B cell (primary cell): ENCODE measurements at regions not wholly inside any gene's neighbourhood (a gene's known extent, or its start where the extent isn't known, plus 50 kb on each side); places are given as distances from the start of the nearest gene placed in this dataset.

Source experiments
- EZH2 ChIP-seq: IDR thresholded peaks from 2 replicates; pipeline ENCODE4 v1.6.1; 2012; ENCODE audit warnings: borderline replicate concordance, low read depth, mild to moderate bottlenecking, moderate library complexity, low read length; ENCODE audit not compliant: insufficient read depth, poor library complexity, severe bottlenecking
- TF ChIP-seq, protein P1 (sequence below): fragments of 200-600 bp; IDR thresholded peaks from one replicate; pipeline ENCODE4 v1.8.0; 2022; ENCODE audit warnings: antibody characterized with exemption, mild to moderate bottlenecking

DNA sequence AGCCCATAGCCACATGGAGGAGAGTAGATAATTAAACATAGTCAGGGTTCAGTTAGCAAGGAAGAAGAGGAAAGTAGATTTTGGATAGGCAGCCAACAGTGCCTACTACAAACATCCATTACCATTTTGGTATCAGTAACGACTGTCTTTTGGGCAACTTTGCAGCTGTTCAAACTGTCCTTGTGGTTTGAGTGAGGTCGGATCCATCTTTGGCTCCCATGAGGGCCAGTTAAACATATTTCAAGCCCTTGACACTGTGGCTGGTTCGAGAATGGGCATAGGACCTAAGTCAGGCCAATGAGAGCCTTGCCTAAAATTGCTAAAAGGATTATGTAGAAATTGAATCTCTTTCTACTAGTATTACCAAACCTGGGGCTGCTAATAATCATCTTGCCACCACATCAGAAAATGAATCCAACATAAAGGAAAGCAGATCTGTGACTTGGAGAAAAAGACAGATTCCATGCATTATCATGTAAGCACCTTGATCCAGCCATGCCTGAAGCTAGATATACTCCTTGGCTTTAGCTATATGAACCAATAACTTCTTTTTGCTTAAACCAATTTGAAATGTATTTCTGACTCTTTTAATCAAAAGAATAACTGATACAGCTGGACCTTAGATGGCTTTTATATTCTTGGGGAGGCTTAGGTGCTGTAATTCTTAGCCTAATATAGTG lies 75.0 kb upstream of the STAM2 start:
- TF ChIP-seq, protein P1, sequence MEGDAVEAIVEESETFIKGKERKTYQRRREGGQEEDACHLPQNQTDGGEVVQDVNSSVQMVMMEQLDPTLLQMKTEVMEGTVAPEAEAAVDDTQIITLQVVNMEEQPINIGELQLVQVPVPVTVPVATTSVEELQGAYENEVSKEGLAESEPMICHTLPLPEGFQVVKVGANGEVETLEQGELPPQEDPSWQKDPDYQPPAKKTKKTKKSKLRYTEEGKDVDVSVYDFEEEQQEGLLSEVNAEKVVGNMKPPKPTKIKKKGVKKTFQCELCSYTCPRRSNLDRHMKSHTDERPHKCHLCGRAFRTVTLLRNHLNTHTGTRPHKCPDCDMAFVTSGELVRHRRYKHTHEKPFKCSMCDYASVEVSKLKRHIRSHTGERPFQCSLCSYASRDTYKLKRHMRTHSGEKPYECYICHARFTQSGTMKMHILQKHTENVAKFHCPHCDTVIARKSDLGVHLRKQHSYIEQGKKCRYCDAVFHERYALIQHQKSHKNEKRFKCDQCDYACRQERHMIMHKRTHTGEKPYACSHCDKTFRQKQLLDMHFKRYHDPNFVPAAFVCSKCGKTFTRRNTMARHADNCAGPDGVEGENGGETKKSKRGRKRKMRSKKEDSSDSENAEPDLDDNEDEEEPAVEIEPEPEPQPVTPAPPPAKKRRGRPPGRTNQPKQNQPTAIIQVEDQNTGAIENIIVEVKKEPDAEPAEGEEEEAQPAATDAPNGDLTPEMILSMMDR = no peak
- no peak for TF ChIP-seq EZH2
